NT2/D1 (cell line): ENCODE measurements at regions not wholly inside any gene's neighbourhood (a gene's known extent, or its start where the extent isn't known, plus 50 kb on each side); places are given as distances from the start of the nearest gene placed in this dataset.

Experiments
- DNase-seq: peaks from one replicate; pipeline ENCODE4 v3.0.0-alpha.2; 2011; ENCODE audit warnings: low read depth, low spot score
- H3K27me3 ChIP-seq: 2 replicates; pipeline ENCODE4 v1.6.0; 2011; ENCODE audit warnings: mild to moderate bottlenecking; ENCODE audit not compliant: insufficient read length, insufficient read depth
- H3K36me3 ChIP-seq: 2 replicates; pipeline ENCODE4 v1.6.1; 2011; ENCODE audit warnings: mild to moderate bottlenecking, low read length, mixed read lengths; ENCODE audit not compliant: insufficient read depth, insufficient read length
- H3K4me1 ChIP-seq: 2 replicates; pipeline ENCODE4 v1.5.1; 2011; ENCODE audit not compliant: insufficient read depth, insufficient read length
- H3K4me3 ChIP-seq: 2 replicates; pipeline ENCODE4 v1.5.1; 2011; ENCODE audit warnings: low read depth; ENCODE audit not compliant: insufficient read length
- H3K9ac ChIP-seq: 2 replicates; pipeline ENCODE4 v1.6.0; 2011; ENCODE audit warnings: low read depth; ENCODE audit not compliant: insufficient read length
- H3K9me3 ChIP-seq: 2 replicates; pipeline ENCODE4 v1.5.1; 2011; ENCODE audit warnings: mild to moderate bottlenecking, low read length; ENCODE audit not compliant: insufficient read depth
- SUZ12 ChIP-seq: IDR thresholded peaks from 2 replicates; pipeline ENCODE4 v1.6.1; 2011; ENCODE audit not compliant: insufficient read length, insufficient read depth; ENCODE audit errors: extremely low read depth
- YY1 ChIP-seq: IDR thresholded peaks from 2 replicates; pipeline ENCODE4 v1.6.1; 2011; ENCODE audit not compliant: insufficient read length, insufficient read depth
- ZNF274 ChIP-seq: IDR thresholded peaks from 2 replicates; pipeline ENCODE4 v1.6.1; 2011; ENCODE audit warnings: mild to moderate bottlenecking, low read depth, low read length

DNA sequence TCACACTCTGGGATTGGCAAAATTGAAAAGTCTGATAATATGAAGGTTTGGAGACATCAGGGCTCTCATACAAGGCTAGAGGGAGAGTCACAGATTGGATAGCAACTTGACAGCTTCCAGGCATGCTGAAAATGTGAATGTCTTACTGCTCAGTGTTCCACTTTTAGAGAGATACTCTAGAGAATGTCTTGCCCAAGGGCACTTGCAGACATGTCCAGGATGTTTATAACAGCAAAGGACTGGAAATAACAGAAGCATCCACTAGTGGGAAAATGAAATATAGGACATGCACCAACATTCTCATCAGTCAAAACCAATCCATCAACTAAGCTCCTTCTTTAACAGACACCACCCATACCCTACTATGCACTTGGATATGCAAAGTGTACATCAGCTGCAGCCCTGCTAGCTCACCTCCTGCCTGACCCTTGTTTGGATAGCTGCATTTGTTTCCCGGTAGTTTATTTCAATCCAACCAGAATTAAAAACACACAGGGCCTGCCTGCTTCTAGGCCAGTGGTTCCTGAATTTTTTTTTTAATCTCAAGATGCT is 101.6 kb upstream of the ARHGEF3 start:
- Histone ChIP-seq H3K9ac (no peak overlapping the region), H3K36me3 (no peaks in the 10 kb centered on the region), H3K4me3 (no peak overlapping the region), H3K9me3 (no peaks in the 10 kb centered on the region), H3K4me1 (no peaks in the 10 kb centered on the region), H3K27me3 (no peaks in the 10 kb centered on the region)
- no peak for TF ChIP-seq ZNF274
- no peak for TF ChIP-seq SUZ12
- TF ChIP-seq YY1, result no peak
- DNase-seq, result no peak

DNA sequence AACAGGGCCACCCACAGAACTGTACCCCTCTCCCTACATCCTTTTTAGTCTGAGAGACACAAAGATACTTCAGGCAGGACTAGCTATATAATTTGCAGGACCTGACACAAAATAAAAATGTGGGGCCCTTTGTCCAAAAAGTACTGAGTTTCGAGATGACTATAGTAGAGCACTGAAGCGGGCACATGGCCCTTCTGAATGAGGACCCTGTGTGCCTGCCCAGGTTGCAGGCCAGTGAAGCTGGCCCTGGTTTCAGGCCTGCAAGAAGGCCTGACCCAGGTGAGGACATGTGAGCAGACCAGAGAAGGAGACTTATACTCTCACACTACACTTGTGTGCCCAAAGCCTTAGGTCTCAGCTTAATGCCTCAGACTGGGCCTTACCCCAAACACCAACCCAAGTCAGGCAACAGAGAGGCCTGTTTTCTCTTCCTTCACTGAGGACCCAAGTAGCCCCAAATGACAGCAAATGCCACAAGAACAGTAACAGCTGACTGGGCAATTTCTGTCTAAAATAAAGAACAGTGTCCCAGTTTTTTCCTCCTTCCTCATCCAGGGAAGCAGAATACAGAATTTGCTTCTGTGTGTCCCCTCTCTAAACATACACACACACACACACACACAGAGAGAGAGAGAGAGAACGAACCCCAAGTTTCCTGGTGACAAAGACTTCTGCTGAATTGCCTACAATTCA is 100.9 kb upstream of the ARHGEF3 start:
- Histone ChIP-seq H3K27me3 (no peaks in the 10 kb centered on the region), H3K9me3 (no peaks in the 10 kb centered on the region), H3K9ac (no peak overlapping the region), H3K4me1 (no peaks in the 10 kb centered on the region), H3K36me3 (no peaks in the 10 kb centered on the region), H3K4me3 (no peak overlapping the region)
- DNase-seq, result no peak
- TF ChIP-seq SUZ12 (no peak), YY1 (no peak), ZNF274 (no peak)

DNA sequence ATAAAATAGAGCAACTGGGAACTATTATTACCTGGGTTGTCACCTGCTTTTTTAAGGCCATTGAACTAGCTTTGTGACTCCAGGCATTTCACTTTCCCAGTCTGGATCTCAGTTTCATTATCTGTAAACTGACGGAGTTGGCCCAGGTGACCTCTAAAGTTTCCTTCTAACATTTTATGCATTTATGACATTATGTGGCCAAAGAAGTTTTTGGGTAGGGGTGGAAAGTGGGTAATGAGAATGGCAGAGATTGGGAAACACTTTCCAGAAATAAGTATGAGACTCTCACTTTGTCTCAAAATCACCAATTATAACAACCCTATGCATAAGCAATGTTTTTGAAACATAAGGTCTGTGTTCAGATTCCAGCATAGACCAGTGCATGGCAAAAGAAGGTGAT is 99.1 kb upstream of the ARHGEF3 start:
- no peak for DNase-seq
- TF ChIP-seq YY1 (no peak), ZNF274 (no peak), SUZ12 (no peak)
- Histone ChIP-seq H3K36me3 (no peaks in the 10 kb centered on the region), H3K9me3 (no peaks in the 10 kb centered on the region), H3K4me3 (no peak overlapping the region), H3K27me3 (no peaks in the 10 kb centered on the region), H3K9ac (no peak overlapping the region), H3K4me1 (no peaks in the 10 kb centered on the region)

DNA sequence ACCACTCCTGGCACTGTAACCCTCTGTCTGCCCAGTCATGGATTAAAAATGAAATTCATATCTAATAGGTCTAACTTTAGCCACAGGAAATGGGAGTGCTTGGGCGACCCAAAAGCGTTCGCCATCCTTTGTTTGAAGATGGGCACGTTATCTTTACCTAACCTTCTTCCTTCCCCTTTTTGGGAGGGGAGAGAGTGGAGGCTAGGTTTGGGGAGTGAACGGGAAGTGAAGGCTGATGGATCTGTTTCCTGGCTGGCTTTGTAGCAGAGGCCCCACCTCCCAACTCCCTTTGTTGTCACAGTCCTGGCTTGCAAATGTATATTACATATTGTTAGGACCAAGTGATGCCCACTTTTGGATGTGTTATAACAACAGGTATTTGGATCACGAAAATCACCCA is 98.1 kb upstream of the ARHGEF3 start:
- no peak for DNase-seq
- no peaks in the 10 kb centered on the region for H3K36me3 ChIP-seq
- no peaks in the 10 kb centered on the region for H3K27me3 ChIP-seq
- H3K4me3 ChIP-seq, result no peak overlapping the region
- H3K4me1 ChIP-seq, result no peaks in the 10 kb centered on the region
- H3K9ac ChIP-seq, result no peak overlapping the region
- TF ChIP-seq YY1 (no peak), ZNF274 (no peak), SUZ12 (no peak)
- H3K9me3 ChIP-seq, result no peaks in the 10 kb centered on the region

DNA sequence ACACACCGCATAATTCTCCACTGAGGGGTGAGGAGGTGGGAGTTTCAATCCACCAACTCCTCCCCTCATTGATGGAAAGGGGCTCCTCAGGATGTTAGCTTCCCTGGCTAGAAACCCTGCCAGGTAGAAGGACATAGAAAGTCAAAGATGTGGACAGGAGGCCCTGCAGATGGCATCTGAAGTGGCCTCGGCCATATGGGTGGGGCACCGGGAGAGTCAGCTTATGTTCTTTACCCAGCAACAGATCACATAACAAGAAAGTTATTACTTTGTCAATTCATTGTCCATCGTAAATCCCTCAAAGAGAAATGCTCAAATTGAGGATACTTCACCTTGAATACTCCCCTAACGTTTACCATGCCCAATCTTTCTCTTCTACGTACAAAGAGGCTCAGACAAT is 97.3 kb upstream of the ARHGEF3 start:
- TF ChIP-seq ZNF274, result no peak
- TF ChIP-seq YY1, result no peak
- Histone ChIP-seq H3K4me3 (no peak overlapping the region), H3K4me1 (no peaks in the 10 kb centered on the region), H3K27me3 (no peaks in the 10 kb centered on the region), H3K36me3 (no peaks in the 10 kb centered on the region), H3K9ac (no peak overlapping the region), H3K9me3 (no peaks in the 10 kb centered on the region)
- DNase-seq, result no peak

DNA sequence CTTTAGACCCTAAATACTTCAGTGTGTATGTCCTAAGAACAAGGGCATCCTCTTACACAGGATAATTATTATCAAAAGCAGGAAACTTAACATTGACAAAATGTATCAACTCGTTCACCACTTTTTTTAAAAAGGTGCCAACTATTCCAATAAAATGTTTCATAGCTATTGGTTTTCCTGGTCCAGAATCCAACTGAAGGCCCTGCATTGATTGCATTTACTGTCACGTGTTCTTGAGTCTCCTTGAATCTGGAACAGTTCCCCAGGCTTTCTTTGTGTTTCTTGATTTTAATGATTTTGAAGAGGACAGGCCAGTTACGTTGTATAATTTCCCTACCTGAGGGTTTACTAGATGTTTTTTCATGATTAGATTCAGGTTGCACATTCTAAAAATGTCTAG is 94.6 kb upstream of the ARHGEF3 start:
- TF ChIP-seq ZNF274 (no peak), YY1 (no peak), SUZ12 (no peak)
- Histone ChIP-seq H3K9ac (no peak overlapping the region), H3K4me1 (no peaks in the 10 kb centered on the region), H3K27me3 (no peaks in the 10 kb centered on the region), H3K9me3 (no peaks in the 10 kb centered on the region), H3K4me3 (no peak overlapping the region), H3K36me3 (no peaks in the 10 kb centered on the region)
- DNase-seq, result no peak

DNA sequence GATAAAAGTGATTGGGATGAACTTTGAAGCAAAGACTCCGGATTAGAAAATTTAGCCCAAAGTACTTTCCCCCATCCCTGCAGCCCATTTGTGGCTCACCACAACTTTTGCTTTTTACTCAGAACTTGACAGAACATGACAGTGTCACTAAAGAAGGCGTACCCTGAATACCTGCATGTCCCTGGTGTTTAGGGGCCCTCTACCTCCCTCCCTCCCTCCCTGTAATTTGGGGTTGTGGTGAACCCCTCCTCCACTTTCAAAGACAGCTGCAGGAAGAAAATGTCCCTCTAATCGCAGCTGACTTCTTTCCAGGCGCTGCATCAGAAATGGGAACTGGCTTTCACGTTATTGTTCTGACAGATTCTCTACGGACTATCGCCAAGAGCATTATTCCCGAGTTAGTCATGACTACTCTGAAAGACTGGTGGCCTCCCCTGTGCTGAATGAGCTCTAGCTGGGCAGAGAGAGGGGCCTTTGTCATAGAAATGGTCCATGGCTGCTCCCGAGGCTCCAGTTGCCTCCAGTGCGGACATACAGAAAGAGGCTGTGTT is 93.2 kb upstream of the ARHGEF3 start:
- Histone ChIP-seq H3K9me3 (no peaks in the 10 kb centered on the region), H3K27me3 (no peaks in the 10 kb centered on the region), H3K36me3 (no peaks in the 10 kb centered on the region), H3K4me3 (no peak overlapping the region), H3K9ac (peak overlapping the region; percentile 12), H3K4me1 (no peaks in the 10 kb centered on the region)
- TF ChIP-seq YY1 (no peak), SUZ12 (no peak), ZNF274 (no peak)
- peak; percentile 39 for DNase-seq
